SK-N-SH (cell line): ENCODE measurements at regions not wholly inside any gene's neighbourhood (a gene's known extent, or its start where the extent isn't known, plus 50 kb on each side); places are given as distances from the start of the nearest gene placed in this dataset.

ENCODE experiments used
- CTCF ChIA-PET: fragments of 300-600, 350-600 bp; formaldehyde crosslinking; extraction: SDS; loops from one replicate; lab custom pipeline; 2021; lab: Yijun Ruan, JAX
- POLR2A ChIA-PET: fragments of 350-600 bp; sonication (Branson Sonifier 250); formaldehyde crosslinking; extraction: SDS; loops from one replicate; lab custom pipeline; 2020; ENCODE audit warnings: antibody characterized with exemption, inconsistent platforms; lab: Yijun Ruan, JAX
- DNase-seq: peaks from one replicate; pipeline ENCODE4 v3.0.0; 2012
- H2AFZ ChIP-seq: fragments of 200-600 bp; sonication (generic); 2 replicates; pipeline ENCODE4 v1.8.1; 2016; ENCODE audit warnings: antibody characterized with exemption, mild to moderate bottlenecking, low read depth
- H3F3A ChIP-seq: fragments of 200-600 bp; sonication (generic); replicated peaks from 2 replicates; pipeline ENCODE3; 2016; ENCODE audit warnings: antibody characterized with exemption, mild to moderate bottlenecking; ENCODE audit not compliant: insufficient read depth
- H3K27ac ChIP-seq, 2 experiments: fragments of 200-500 bp in 1 of 2; fragments of 200-600 bp in 1 of 2; sonication (Bioruptor generic) in 1 of 2; sonication (generic), shearing (Covaris generic) in 1 of 2; 2 replicates each; pipeline versions ENCODE4 v1.5.1 to v1.6.1; 2014 to 2016; ENCODE audit warnings: low read depth in 2 of 2, inconsistent platforms in 1 of 2, low read length in 1 of 2, mild to moderate bottlenecking in 1 of 2, mixed read lengths in 1 of 2
- H3K27me3 ChIP-seq: fragments of 200-600 bp; sonication (generic), shearing (Covaris generic); 2 replicates; pipeline ENCODE4 v1.6.1; 2016; ENCODE audit warnings: mixed run types; ENCODE audit not compliant: insufficient read depth
- H3K36me3 ChIP-seq, 2 experiments: fragments of 200-500 bp in 1 of 2; fragments of 200-600 bp in 1 of 2; sonication (Bioruptor generic) in 1 of 2; sonication (generic) in 1 of 2; replicated peaks in 1 of 2; 2 replicates each; pipeline versions ENCODE3 to v1.5.1; 2014 to 2016; ENCODE audit warnings: low read length in 1 of 2, mild to moderate bottlenecking in 1 of 2; ENCODE audit not compliant: insufficient read depth in 2 of 2, control insufficient read depth in 1 of 2
- H3K4me1 ChIP-seq, 2 experiments: fragments of 200-500 bp in 1 of 2; fragments of 200-600 bp in 1 of 2; sonication (Bioruptor generic) in 1 of 2; sonication (generic), shearing (Covaris generic) in 1 of 2; 2 replicates each; pipeline versions ENCODE4 v1.5.1 to v1.6.1; 2014 to 2016; ENCODE audit warnings: low read depth in 1 of 2, low read length in 1 of 2, mixed run types in 1 of 2; ENCODE audit not compliant: insufficient read depth in 2 of 2, control insufficient read depth in 1 of 2
- H3K4me2 ChIP-seq: fragments of 200-600 bp; sonication (generic), shearing (Covaris generic); 2 replicates; pipeline ENCODE4 v1.6.1; 2017; ENCODE audit warnings: mixed run types
- H3K4me3 ChIP-seq, 2 experiments: fragments of 200-500 bp in 1 of 2; fragments of 200-600 bp in 1 of 2; sonication (Bioruptor generic) in 1 of 2; sonication (generic), shearing (Covaris generic) in 1 of 2; 2 replicates each; pipeline versions ENCODE4 v1.5.1 to v1.8.1; 2014 to 2016; ENCODE audit warnings: low read depth in 2 of 2, inconsistent platforms in 1 of 2, low read length in 1 of 2, mild to moderate bottlenecking in 1 of 2, mixed read lengths in 1 of 2, moderate library complexity in 1 of 2
- H3K79me2 ChIP-seq: fragments of 200-600 bp; sonication (generic); 2 replicates; pipeline ENCODE4 v1.8.1; 2017; ENCODE audit warnings: mild to moderate bottlenecking; ENCODE audit not compliant: insufficient read depth
- H3K9ac ChIP-seq: fragments of 200-600 bp; sonication (generic); 2 replicates; pipeline ENCODE4 v1.6.1; 2017; ENCODE audit warnings: mixed run types
- H3K9me2 ChIP-seq: fragments of 200-600 bp; sonication (generic); 2 replicates; pipeline ENCODE4 v1.6.1; 2017; ENCODE audit warnings: mixed run types
- H3K9me3 ChIP-seq: fragments of 200-600 bp; sonication (generic); 2 replicates; pipeline ENCODE4 v1.6.1; 2017; ENCODE audit warnings: mixed run types, mild to moderate bottlenecking, moderate library complexity
- H4K20me1 ChIP-seq: fragments of 200-600 bp; sonication (generic); 2 replicates; pipeline ENCODE4 v1.6.1; 2017; ENCODE audit warnings: mild to moderate bottlenecking, mixed run types; ENCODE audit not compliant: insufficient read depth
- FOSL2 ChIP-seq: IDR thresholded peaks from 2 replicates; pipeline ENCODE4 v1.4.0; 2012; ENCODE audit warnings: low read depth, mild to moderate bottlenecking, moderate library complexity, borderline replicate concordance
- GATA2 ChIP-seq: sonication (generic); formaldehyde crosslinking; IDR thresholded peaks from 2 replicates; pipeline ENCODE4 v1.5.0; 2020; ENCODE audit warnings: mild to moderate bottlenecking, missing genetic modification reagents
- IRF3 ChIP-seq: fragments of 150-350 bp; IDR thresholded peaks from 2 replicates; pipeline ENCODE4 v1.6.1; 2016; ENCODE audit warnings: mild to moderate bottlenecking, low read depth, low read length
- JUND ChIP-seq: IDR thresholded peaks from 2 replicates; pipeline ENCODE4 v1.4.0; 2012
- PBX3 ChIP-seq: IDR thresholded peaks from 2 replicates; pipeline ENCODE4; 2012
- REST ChIP-seq: IDR thresholded peaks from 2 replicates; pipeline ENCODE4 v1.6.1; 2012; ENCODE audit warnings: mild to moderate bottlenecking, low read depth, low read length, moderate library complexity
- RFX5 ChIP-seq: IDR thresholded peaks from 2 replicates; pipeline ENCODE4 v1.6.1; 2012; ENCODE audit warnings: mild to moderate bottlenecking, improper control_type of control experiment, low read length
- RXRA ChIP-seq: IDR thresholded peaks from 2 replicates; pipeline ENCODE4 v1.4.0; 2012; ENCODE audit warnings: low read depth, mild to moderate bottlenecking, borderline replicate concordance
- SIN3A ChIP-seq: IDR thresholded peaks from 2 replicates; pipeline ENCODE4 v1.6.1; 2012; ENCODE audit warnings: low read depth, mild to moderate bottlenecking, low read length, moderate library complexity, borderline replicate concordance
- TCF12 ChIP-seq: IDR thresholded peaks from 2 replicates; pipeline ENCODE4 v1.4.0; 2012
- USF1 ChIP-seq: IDR thresholded peaks from 2 replicates; pipeline ENCODE4 v1.4.0; 2012; ENCODE audit warnings: low read depth, borderline replicate concordance
- YY1 ChIP-seq: IDR thresholded peaks from 2 replicates; pipeline ENCODE4 v1.4.0; 2012; ENCODE audit warnings: low read depth, mild to moderate bottlenecking
- ZBTB33 ChIP-seq: IDR thresholded peaks from 2 replicates; pipeline ENCODE4 v1.4.0; 2012; ENCODE audit warnings: low read depth, borderline replicate concordance
- WGBS: methylation state at CpG from one replicate; pipeline ENCODE4 v1.1.6; 2017; ENCODE audit warnings: low lambda C conversion rate; 5-methylcytosine and 5-hydroxymethylcytosine counted together

- POLR2A ChIA-PET = no interaction called here
- Histone ChIP-seq H3K27me3 (no peaks in the 10 kb centered on the region), H3K36me3 (no peaks in the 10 kb centered on the region), H2AFZ (no peak overlapping the region), H3K9me2 (no peaks in the 10 kb centered on the region), H3K9ac (no peak overlapping the region), H3K79me2 (no peaks in the 10 kb centered on the region), H3K27ac (no peak overlapping the region), H3K4me1 (no peaks in the 10 kb centered on the region; a peak in 1 of 4 replicates), H3F3A (no peaks in the 10 kb centered on the region), H4K20me1 (no peaks in the 10 kb centered on the region), H3K4me3 (no peak overlapping the region), H3K9me3 (no peaks in the 10 kb centered on the region), H3K4me2 (no peak overlapping the region)
- WGBS = 24% methylated on average over 5 of the region's 5 CpGs
- CTCF ChIA-PET = interaction anchor here (0.6 kb wide), 1 partner anchor 78 kb away, joined by 3 read pairs; no protein-coding TSS in a partner anchor
- DNase-seq = no peak
- no peak for TF ChIP-seq FOSL2
- no peak for TF ChIP-seq JUND
- TF ChIP-seq IRF3 = no peak
- no peak for TF ChIP-seq YY1
- TF ChIP-seq GATA2 (CRISPR knock-in tag) = no peak
- TF ChIP-seq TCF12 = no peak
- TF ChIP-seq REST = no peak
- TF ChIP-seq PBX3 = no peak
- no peak for TF ChIP-seq RXRA
- no peak for TF ChIP-seq SIN3A
- no peak for TF ChIP-seq RFX5
- no peak for TF ChIP-seq ZBTB33
- no peak for TF ChIP-seq USF1
Measured at GRCh38 chr4:31187979-31188378, 467.8 kb downstream of the PCDH7 start.
